ENCODE measurements at regions not wholly inside any gene's neighbourhood (a gene's known extent, or its start where the extent isn't known, plus 50 kb on each side); places are given as distances from the start of the nearest gene placed in this dataset.

- Histone ChIP-seq H3K4me3 (no peak overlapping the region), H3K27me3 (ENCODE audit: low read depth) (no peaks in the 10 kb centered on the region), H3K36me3 (replicated peaks) (no peaks in the 10 kb centered on the region), H3K4me1 (no peaks in the 10 kb centered on the region), H3K9me3 (no peaks in the 10 kb centered on the region)
- in situ Hi-C loops (cut with MboI; ENCODE audit: low sequenced_read_pairs) = no loop called here
- no peak for DNase-seq (ENCODE audit: low spot score in 2 of 2)
Observed at GRCh38 chr18:2256577-2256976, 314.7 kb downstream of the METTL4 start.

- in situ Hi-C loops (cut with MboI; ENCODE audit: low sequenced_read_pairs) = no loop called here
- H3K4me3 ChIP-seq = no peak overlapping the region
- DNase-seq (ENCODE audit: low spot score in 2 of 2) = no peak
- H3K27me3 ChIP-seq (ENCODE audit: low read depth) = no peaks in the 10 kb centered on the region
- no peaks in the 10 kb centered on the region for H3K36me3 ChIP-seq (replicated peaks)
- no peaks in the 10 kb centered on the region for H3K4me1 ChIP-seq
- no peaks in the 10 kb centered on the region for H3K9me3 ChIP-seq
Observed at GRCh38 chr18:2258954-2259353, 312.4 kb downstream of the METTL4 start.

- Histone ChIP-seq H3K4me1 (no peaks in the 10 kb centered on the region), H3K27me3 (ENCODE audit: low read depth) (no peaks in the 10 kb centered on the region; the same call in 1 of the 2 replicates), H3K4me3 (no peak overlapping the region), H3K9me3 (no peaks in the 10 kb centered on the region), H3K36me3 (replicated peaks) (no peaks in the 10 kb centered on the region)
- in situ Hi-C loops (cut with MboI; ENCODE audit: low sequenced_read_pairs) = no loop called here
- DNase-seq (ENCODE audit: low spot score in 2 of 2) = no peak
Observed at GRCh38 chr18:2263303-2263890, 307.9 kb downstream of the METTL4 start.

- DNase-seq (ENCODE audit: low spot score in 2 of 2) = no peak
- no peaks in the 10 kb centered on the region for H3K9me3 ChIP-seq
- H3K36me3 ChIP-seq (replicated peaks) = no peaks in the 10 kb centered on the region
- H3K4me3 ChIP-seq = no peak overlapping the region
- no peaks in the 10 kb centered on the region for H3K4me1 ChIP-seq
- H3K27me3 ChIP-seq (ENCODE audit: low read depth) = no peaks in the 10 kb centered on the region
- in situ Hi-C loops (cut with MboI; ENCODE audit: low sequenced_read_pairs) = no loop called here
Observed at GRCh38 chr18:2274613-2275012, 296.7 kb downstream of the METTL4 start.

- Histone ChIP-seq H3K36me3 (replicated peaks) (no peaks in the 10 kb centered on the region), H3K9me3 (no peaks in the 10 kb centered on the region), H3K4me3 (no peak overlapping the region), H3K4me1 (peaks cover 16% of the 10 kb centered on the region), H3K27me3 (ENCODE audit: low read depth) (no peaks in the 10 kb centered on the region)
- DNase-seq (ENCODE audit: low spot score in 2 of 2) = peak in 1 of 2 experiments; percentile 78
- in situ Hi-C loops (cut with MboI; ENCODE audit: low sequenced_read_pairs) = no loop called here
Observed at GRCh38 chr18:2281086-2281485, 290.2 kb downstream of the METTL4 start.

- no peak overlapping the region for H3K4me3 ChIP-seq
- in situ Hi-C loops (cut with MboI; ENCODE audit: low sequenced_read_pairs) = no loop called here
- H3K27me3 ChIP-seq (ENCODE audit: low read depth) = no peaks in the 10 kb centered on the region
- no peaks in the 10 kb centered on the region for H3K9me3 ChIP-seq
- DNase-seq (ENCODE audit: low spot score in 2 of 2) = peak in 1 of 2 experiments; percentile 12
- H3K4me1 ChIP-seq = peaks cover 16% of the 10 kb centered on the region
- H3K36me3 ChIP-seq (replicated peaks) = no peaks in the 10 kb centered on the region
Observed at GRCh38 chr18:2281523-2282199, 289.6 kb downstream of the METTL4 start.

- Histone ChIP-seq H3K9me3 (no peaks in the 10 kb centered on the region), H3K4me3 (no peak overlapping the region), H3K4me1 (peaks cover 4% of the 10 kb centered on the region), H3K36me3 (replicated peaks) (no peaks in the 10 kb centered on the region), H3K27me3 (ENCODE audit: low read depth) (no peaks in the 10 kb centered on the region)
- peak in 1 of 2 experiments; percentile 23 for DNase-seq (ENCODE audit: low spot score in 2 of 2)
- in situ Hi-C loops (cut with MboI; ENCODE audit: low sequenced_read_pairs) = no loop called here
Observed at GRCh38 chr18:2293109-2293839, 278.0 kb downstream of the METTL4 start.

- Histone ChIP-seq H3K4me3 (no peak overlapping the region), H3K9me3 (no peaks in the 10 kb centered on the region), H3K27me3 (ENCODE audit: low read depth) (no peaks in the 10 kb centered on the region), H3K4me1 (peaks cover 5% of the 10 kb centered on the region), H3K36me3 (replicated peaks) (no peaks in the 10 kb centered on the region)
- no peak for DNase-seq (ENCODE audit: low spot score in 2 of 2)
- in situ Hi-C loops (cut with MboI; ENCODE audit: low sequenced_read_pairs) = no loop called here
Observed at GRCh38 chr18:2301316-2301715, 270.0 kb downstream of the METTL4 start.

- Histone ChIP-seq H3K4me3 (no peak overlapping the region), H3K4me1 (peaks cover 5% of the 10 kb centered on the region), H3K36me3 (replicated peaks) (no peaks in the 10 kb centered on the region), H3K27me3 (ENCODE audit: low read depth) (no peaks in the 10 kb centered on the region), H3K9me3 (no peaks in the 10 kb centered on the region)
- DNase-seq (ENCODE audit: low spot score in 2 of 2) = no peak
- in situ Hi-C loops (cut with MboI; ENCODE audit: low sequenced_read_pairs) = no loop called here
Observed at GRCh38 chr18:2302012-2302411, 269.3 kb downstream of the METTL4 start.

- peaks cover 5% of the 10 kb centered on the region for H3K4me1 ChIP-seq
- H3K36me3 ChIP-seq (replicated peaks) = no peaks in the 10 kb centered on the region
- no peaks in the 10 kb centered on the region for H3K9me3 ChIP-seq
- no peak overlapping the region for H3K4me3 ChIP-seq
- DNase-seq (ENCODE audit: low spot score in 2 of 2) = no peak
- no peaks in the 10 kb centered on the region for H3K27me3 ChIP-seq (ENCODE audit: low read depth)
- in situ Hi-C loops (cut with MboI; ENCODE audit: low sequenced_read_pairs) = no loop called here
Observed at GRCh38 chr18:2302628-2303516, 268.4 kb downstream of the METTL4 start.

- no peak overlapping the region for H3K4me3 ChIP-seq
- H3K27me3 ChIP-seq (ENCODE audit: low read depth) = no peaks in the 10 kb centered on the region
- DNase-seq (ENCODE audit: low spot score in 2 of 2) = no peak
- in situ Hi-C loops (cut with MboI; ENCODE audit: low sequenced_read_pairs) = no loop called here
- H3K9me3 ChIP-seq = no peaks in the 10 kb centered on the region
- no peaks in the 10 kb centered on the region for H3K36me3 ChIP-seq (replicated peaks)
- no peaks in the 10 kb centered on the region for H3K4me1 ChIP-seq
Observed at GRCh38 chr18:2303517-2304238, 267.6 kb downstream of the METTL4 start.

GRCh38 chr18:2304378-2305175 is 266.7 kb downstream of the METTL4 start:
- Histone ChIP-seq H3K4me3 (no peak overlapping the region), H3K27me3 (ENCODE audit: low read depth) (no peaks in the 10 kb centered on the region), H3K36me3 (replicated peaks) (no peaks in the 10 kb centered on the region), H3K9me3 (no peaks in the 10 kb centered on the region), H3K4me1 (no peaks in the 10 kb centered on the region)
- DNase-seq (ENCODE audit: low spot score in 2 of 2) = no peak
- in situ Hi-C loops (cut with MboI; ENCODE audit: low sequenced_read_pairs) = no loop called here

Data from HAP-1 (cell line).